HUES48 (cell line): ENCODE measurements at regions not wholly inside any gene's neighbourhood (a gene's known extent, or its start where the extent isn't known, plus 50 kb on each side); places are given as distances from the start of the nearest gene placed in this dataset.

Experiments used
- H3K27ac ChIP-seq: one replicate; pipeline ENCODE4 v1.7.0; 2013; ENCODE audit warnings: low read depth, low read length, inconsistent platforms
- H3K27me3 ChIP-seq: 2 replicates; pipeline ENCODE4 v1.6.1; 2013; ENCODE audit warnings: mild to moderate bottlenecking, low read length; ENCODE audit not compliant: control insufficient read depth, insufficient read depth
- H3K36me3 ChIP-seq: 2 replicates; pipeline ENCODE4 v1.6.1; 2013; ENCODE audit warnings: low read length; ENCODE audit not compliant: control insufficient read depth, insufficient read depth
- H3K4me1 ChIP-seq: 2 replicates; pipeline ENCODE4 v1.6.1; 2013; ENCODE audit warnings: mild to moderate bottlenecking, low read length; ENCODE audit not compliant: control insufficient read depth, insufficient read depth
- H3K4me3 ChIP-seq: 2 replicates; pipeline ENCODE4 v1.5.1; 2013; ENCODE audit warnings: mild to moderate bottlenecking, low read depth, low read length
- H3K9ac ChIP-seq: 2 replicates; pipeline ENCODE4 v1.6.1; 2013; ENCODE audit warnings: mild to moderate bottlenecking, low read depth, low read length, moderate library complexity
- H3K9me3 ChIP-seq: 2 replicates; pipeline ENCODE4 v1.6.1; 2013; ENCODE audit warnings: low read length; ENCODE audit not compliant: control insufficient read depth, insufficient read depth

DNA sequence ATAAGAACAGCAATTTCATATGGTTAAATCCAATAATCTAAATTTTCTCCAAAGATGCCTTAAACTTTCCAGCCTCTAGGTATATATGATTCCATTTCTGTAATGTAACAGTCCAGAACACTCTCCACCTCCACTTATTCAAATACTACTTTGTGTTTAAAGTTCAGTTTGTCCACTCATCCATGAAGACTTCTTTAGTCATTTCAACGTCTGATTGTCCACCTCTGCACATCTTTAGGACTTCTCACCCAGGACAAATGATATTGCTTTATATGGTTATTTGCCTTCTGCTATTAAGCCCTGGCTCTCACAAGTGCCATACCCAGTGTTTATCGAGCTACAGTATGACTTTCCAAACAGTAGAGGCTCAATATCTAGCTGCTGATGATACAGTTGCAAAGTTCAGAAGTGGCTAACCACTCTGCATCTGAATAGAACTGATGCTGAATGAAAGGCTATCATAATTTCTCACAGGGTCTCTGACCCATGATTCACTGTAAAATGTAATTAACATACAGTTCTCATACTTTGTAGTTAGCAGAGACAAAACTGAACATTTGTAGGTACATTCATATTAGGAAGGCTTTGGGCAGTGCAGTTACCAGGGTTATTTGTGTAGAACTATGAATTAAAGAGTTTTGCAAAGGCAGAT, 93.7 kb upstream of the MBNL1 start:
- Histone ChIP-seq H3K4me3 (no peak overlapping the region), H3K36me3 (no peaks in the 10 kb centered on the region), H3K9me3 (no peaks in the 10 kb centered on the region), H3K27me3 (no peaks in the 10 kb centered on the region), H3K4me1 (no peaks in the 10 kb centered on the region), H3K9ac (no peak overlapping the region), H3K27ac (no peak overlapping the region)

DNA sequence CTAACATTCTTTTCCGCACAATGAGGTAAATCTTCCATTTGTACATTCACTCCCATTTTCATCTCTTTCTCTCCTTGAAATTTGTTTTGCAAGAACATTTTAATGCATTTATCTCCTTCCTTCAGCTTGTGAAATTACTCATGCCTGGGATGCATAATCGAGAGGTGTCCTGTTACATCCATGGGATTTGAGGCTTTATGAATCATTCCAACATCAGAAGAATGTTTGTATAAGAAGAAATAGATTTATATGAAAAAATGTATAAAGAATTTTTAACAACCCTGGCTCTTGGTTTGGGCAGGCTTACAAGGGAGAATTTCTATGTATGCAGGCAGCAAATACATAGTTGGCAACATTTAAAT, 93.2 kb upstream of the MBNL1 start:
- Histone ChIP-seq H3K9me3 (no peaks in the 10 kb centered on the region), H3K27me3 (no peaks in the 10 kb centered on the region), H3K36me3 (no peaks in the 10 kb centered on the region), H3K4me1 (no peaks in the 10 kb centered on the region), H3K9ac (no peak overlapping the region), H3K4me3 (no peak overlapping the region), H3K27ac (no peak overlapping the region)

DNA sequence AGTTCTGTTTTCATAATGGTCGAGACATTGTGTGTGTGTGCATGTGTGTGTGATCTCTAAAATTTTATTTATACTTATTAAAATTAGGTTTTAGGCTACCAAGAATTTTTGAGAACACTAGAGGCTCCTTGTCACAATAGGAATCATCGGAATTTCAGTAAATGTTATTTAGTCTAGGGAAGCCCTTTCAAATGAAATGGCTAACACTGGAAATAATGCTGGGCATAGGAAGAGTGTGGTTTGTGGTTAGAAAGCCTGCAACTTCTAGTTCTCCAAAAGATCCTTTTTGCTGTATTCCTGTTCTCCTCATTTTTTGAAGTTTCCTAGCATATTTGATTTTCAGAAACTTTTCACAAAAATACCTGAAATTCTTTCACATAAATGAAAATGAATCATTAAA, 92.5 kb upstream of the MBNL1 start:
- H3K36me3 ChIP-seq, result no peaks in the 10 kb centered on the region
- no peak overlapping the region for H3K27ac ChIP-seq
- H3K27me3 ChIP-seq, result no peaks in the 10 kb centered on the region
- no peaks in the 10 kb centered on the region for H3K9me3 ChIP-seq
- H3K4me3 ChIP-seq, result no peak overlapping the region
- no peak overlapping the region for H3K9ac ChIP-seq
- no peaks in the 10 kb centered on the region for H3K4me1 ChIP-seq

DNA sequence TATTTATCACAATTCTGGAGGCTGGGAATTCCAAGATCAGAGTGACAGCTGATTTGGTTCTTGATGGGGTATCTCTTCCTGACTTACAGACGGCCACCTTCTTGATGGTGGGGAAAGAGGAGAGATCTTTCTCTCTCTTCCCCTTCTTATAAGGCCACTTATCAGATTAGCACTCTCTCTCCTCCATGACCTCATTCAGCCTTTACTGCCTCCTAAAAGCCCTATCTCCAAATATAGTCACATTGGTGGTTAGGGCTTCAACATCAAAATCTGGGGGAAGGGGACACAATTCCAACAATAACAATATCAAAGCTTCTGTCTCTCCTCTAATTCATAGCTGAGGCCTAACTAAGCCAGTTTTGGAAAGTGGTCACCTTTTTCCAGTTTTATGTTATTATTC, 91.7 kb upstream of the MBNL1 start:
- H3K27me3 ChIP-seq, result no peaks in the 10 kb centered on the region
- no peak overlapping the region for H3K4me3 ChIP-seq
- no peaks in the 10 kb centered on the region for H3K36me3 ChIP-seq
- H3K27ac ChIP-seq, result no peak overlapping the region
- no peaks in the 10 kb centered on the region for H3K4me1 ChIP-seq
- H3K9ac ChIP-seq, result no peak overlapping the region
- no peaks in the 10 kb centered on the region for H3K9me3 ChIP-seq

DNA sequence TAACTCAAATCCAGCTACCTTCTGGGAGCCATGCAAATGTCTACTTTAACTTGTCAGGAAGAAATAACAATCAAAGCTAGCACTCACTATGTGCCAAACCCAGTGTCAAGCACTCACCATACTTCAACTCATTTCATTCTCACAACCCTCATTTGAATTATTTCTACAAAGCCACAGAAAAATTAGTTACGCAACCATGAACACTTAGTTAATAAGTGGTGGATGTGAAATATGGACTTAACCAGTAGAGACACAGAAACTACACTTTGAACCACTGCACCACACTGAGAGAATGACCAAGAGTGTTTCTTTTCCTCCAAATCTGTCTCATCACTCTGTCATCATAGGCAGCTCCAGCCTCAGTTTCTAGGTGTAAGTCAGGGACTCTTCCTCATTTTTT, 91.0 kb upstream of the MBNL1 start:
- Histone ChIP-seq H3K9ac (no peak overlapping the region), H3K9me3 (no peaks in the 10 kb centered on the region), H3K27ac (no peak overlapping the region), H3K4me3 (no peak overlapping the region), H3K27me3 (no peaks in the 10 kb centered on the region), H3K36me3 (no peaks in the 10 kb centered on the region), H3K4me1 (no peaks in the 10 kb centered on the region)

DNA sequence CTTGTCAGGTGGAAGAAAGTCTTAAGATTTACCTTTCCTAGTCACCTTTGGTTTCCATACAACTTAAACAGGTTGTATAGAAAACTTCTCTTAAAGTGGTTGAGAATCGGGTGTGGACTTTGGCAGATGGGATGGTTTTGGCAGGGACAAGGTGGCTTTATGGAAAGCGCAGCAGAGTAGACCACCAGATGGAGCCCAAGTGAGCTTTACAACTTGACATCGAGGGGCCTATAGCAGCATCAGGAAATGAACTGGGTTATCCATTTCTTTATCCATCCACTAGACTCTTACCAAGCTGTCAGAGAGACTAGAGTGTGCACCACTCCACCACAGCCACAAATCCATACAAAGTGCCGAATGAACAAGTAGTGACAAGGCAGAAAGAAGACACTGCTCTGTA, 85.3 kb upstream of the MBNL1 start:
- no peak overlapping the region for H3K9ac ChIP-seq
- no peaks in the 10 kb centered on the region for H3K27me3 ChIP-seq
- no peaks in the 10 kb centered on the region for H3K9me3 ChIP-seq
- H3K4me1 ChIP-seq, result no peaks in the 10 kb centered on the region
- no peak overlapping the region for H3K27ac ChIP-seq
- H3K4me3 ChIP-seq, result no peak overlapping the region
- H3K36me3 ChIP-seq, result no peaks in the 10 kb centered on the region

DNA sequence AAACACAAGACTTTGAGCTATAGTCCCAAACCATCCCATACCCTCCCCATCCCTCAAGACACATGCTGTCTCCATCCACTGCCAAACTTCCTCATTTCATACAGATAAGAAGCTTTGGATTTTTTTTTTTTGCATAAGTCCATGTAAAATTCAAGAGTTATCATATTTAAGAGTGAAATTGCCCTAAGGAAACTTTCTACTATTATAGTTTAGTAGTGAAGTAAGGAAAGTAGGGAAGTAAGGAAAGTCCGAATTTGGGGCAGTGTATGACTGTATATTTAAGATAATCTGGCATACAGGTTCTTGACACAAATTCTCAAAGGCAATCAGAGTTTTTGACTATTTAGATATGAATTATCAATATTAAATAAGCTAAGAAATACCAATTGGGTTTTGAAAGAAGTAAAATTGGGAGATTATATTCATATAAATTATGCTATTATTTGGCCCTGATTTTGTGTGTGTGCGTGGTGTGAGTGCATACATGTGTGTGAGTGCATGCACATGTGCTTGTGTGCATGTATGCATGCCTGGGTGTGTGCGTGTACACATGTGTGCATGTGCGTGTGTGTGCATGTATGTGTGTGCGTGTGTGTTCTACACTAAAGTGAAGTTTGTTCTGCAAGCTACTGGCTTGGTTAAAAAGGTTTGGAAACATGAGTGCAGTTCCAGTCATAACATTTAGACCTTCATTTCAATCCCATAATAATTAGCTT, 83.6 kb upstream of the MBNL1 start:
- no peak overlapping the region for H3K27ac ChIP-seq

DNA sequence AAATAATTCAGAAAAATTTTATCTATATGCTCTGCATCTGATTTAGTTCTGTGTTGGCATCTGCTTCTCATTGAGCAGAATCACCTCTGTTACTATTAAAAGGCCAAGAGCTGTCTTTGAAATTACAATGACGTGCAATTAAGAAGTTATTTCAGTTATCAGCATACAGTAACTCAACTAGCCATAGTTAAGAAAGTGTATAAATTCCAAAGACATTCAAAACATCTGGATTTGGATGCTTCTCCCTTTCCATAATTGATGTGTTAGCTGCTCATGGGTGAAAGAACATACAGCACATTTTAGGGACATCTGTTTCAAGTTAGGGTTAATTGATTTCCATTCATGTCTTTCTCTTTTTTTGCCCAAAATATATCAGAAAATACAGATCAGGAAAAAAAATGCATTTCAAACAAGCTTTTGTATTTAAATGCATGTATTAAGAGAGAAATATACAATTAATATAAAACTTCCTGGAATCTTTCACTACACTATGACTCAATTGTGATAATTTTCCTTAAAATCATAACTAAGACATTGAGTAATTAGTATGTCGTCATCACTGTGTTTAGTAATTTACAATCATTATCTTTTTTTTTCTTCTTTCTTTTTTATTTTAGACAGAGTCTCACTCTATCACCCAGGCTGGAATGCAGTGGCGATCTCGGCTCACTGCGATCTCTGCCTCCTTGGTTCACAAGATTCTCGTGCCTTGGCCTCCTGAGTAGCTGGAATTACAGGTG, 82.7 kb upstream of the MBNL1 start:
- H3K4me1 ChIP-seq, result no peaks in the 10 kb centered on the region
- no peaks in the 10 kb centered on the region for H3K27me3 ChIP-seq
- H3K9ac ChIP-seq, result no peak overlapping the region
- no peaks in the 10 kb centered on the region for H3K36me3 ChIP-seq
- H3K27ac ChIP-seq, result no peak overlapping the region
- H3K9me3 ChIP-seq, result no peaks in the 10 kb centered on the region
- no peak overlapping the region for H3K4me3 ChIP-seq

More for the DNA sequence above, 83.6 kb upstream of the MBNL1 start:
- no peak overlapping the region for H3K9ac ChIP-seq
- H3K4me1 ChIP-seq, result no peaks in the 10 kb centered on the region
- no peaks in the 10 kb centered on the region for H3K27me3 ChIP-seq
- H3K36me3 ChIP-seq, result no peaks in the 10 kb centered on the region
- H3K4me3 ChIP-seq, result no peak overlapping the region
- H3K9me3 ChIP-seq, result no peaks in the 10 kb centered on the region

DNA sequence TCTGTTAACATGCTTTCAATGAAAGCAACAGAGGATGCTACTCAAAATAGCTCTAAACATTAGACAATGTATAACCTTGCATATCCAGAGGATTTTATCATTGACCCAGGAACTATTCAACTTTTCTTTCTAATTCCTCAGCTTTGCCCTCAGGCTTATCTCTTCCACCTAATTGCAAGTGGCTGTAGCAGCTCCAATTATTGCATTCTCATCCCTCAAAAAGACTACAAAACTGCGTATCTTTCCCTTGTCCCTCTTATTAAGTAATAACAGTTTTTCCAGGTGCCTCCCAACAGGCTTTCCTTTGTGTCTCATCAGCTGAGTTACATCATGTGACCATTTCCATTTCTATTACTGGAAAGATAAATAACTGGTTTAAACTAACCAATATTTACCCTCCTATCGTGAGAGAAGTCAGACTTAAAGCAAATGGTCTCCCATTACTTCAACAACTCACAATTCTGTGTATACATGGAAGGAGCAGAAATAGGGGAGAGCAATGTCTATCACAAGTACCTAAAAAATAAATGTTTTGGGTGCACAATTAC, 78.0 kb upstream of the MBNL1 start:
- Histone ChIP-seq H3K4me1 (no peaks in the 10 kb centered on the region), H3K4me3 (no peak overlapping the region), H3K36me3 (no peaks in the 10 kb centered on the region), H3K27me3 (no peaks in the 10 kb centered on the region), H3K9ac (no peak overlapping the region), H3K9me3 (no peaks in the 10 kb centered on the region), H3K27ac (no peak overlapping the region)

DNA sequence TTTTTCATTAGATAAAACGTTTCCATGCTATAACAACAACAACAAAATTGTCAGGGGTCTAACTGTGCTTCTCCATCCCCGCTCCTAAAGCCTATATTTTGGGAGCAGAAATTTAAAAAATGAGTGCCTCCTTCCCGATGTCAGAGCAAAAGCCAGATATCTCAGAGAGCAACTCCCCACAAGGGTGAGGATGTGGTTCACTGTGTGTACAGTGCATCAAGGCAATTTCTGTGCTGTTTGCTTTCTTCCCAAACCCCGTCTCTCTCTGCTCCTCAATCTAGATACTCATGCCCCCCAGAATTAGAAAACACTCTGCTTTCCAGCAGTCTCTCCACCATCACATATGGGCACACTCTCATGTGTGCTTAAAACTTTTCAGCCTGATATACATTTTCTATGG, 76.7 kb upstream of the MBNL1 start:
- Histone ChIP-seq H3K27ac (no peak overlapping the region), H3K9me3 (no peaks in the 10 kb centered on the region), H3K4me1 (no peaks in the 10 kb centered on the region), H3K27me3 (no peaks in the 10 kb centered on the region), H3K4me3 (no peak overlapping the region), H3K36me3 (no peaks in the 10 kb centered on the region), H3K9ac (no peak overlapping the region)
